HepG2 (cell line): ENCODE measurements at regions not wholly inside any gene's neighbourhood (a gene's known extent, or its start where the extent isn't known, plus 50 kb on each side); places are given as distances from the start of the nearest gene placed in this dataset.

Experiments
- ELF1 ChIP-seq: sonication (generic); formaldehyde crosslinking; IDR thresholded peaks from 2 replicates; pipeline ENCODE4 v1.4.0; 2020; ENCODE audit warnings: missing genetic modification reagents
- GPN1 ChIP-seq: sonication (generic); formaldehyde crosslinking; IDR thresholded peaks from 2 replicates; pipeline ENCODE4 v1.5.1; 2020; ENCODE audit warnings: missing genetic modification reagents, borderline replicate concordance
- REST ChIP-seq, 2 experiments: IDR thresholded peaks; 2 replicates each; pipeline ENCODE4 v1.6.1; 2011 to 2012; ENCODE audit warnings: low read length in 2 of 2, borderline replicate concordance in 1 of 2, low read depth in 1 of 2, mild to moderate bottlenecking in 1 of 2, moderate library complexity in 1 of 2
- SETDB1 ChIP-seq: sonication (generic); formaldehyde crosslinking; IDR thresholded peaks from 2 replicates; pipeline ENCODE4 v1.5.1; 2020; ENCODE audit warnings: missing genetic modification reagents, mild to moderate bottlenecking, borderline replicate concordance
- SMC3 ChIP-seq: IDR thresholded peaks from 2 replicates; pipeline ENCODE4 v1.6.1; 2011; ENCODE audit warnings: low read length, improper control_type of control experiment
- STAG1 ChIP-seq: sonication (generic); formaldehyde crosslinking; IDR thresholded peaks from 2 replicates; pipeline ENCODE4 v1.4.0; 2020; ENCODE audit warnings: missing genetic modification reagents
- TBL1XR1 ChIP-seq: fragments of 150-350 bp; IDR thresholded peaks from 2 replicates; pipeline ENCODE4 v1.6.1; 2014; ENCODE audit warnings: borderline replicate concordance, low read length; ENCODE audit not compliant: partially characterized antibody
- UBTF ChIP-seq: sonication (generic); formaldehyde crosslinking; IDR thresholded peaks from 2 replicates; pipeline ENCODE4 v1.4.0; 2020; ENCODE audit warnings: mild to moderate bottlenecking, missing genetic modification reagents
- ZNF101 ChIP-seq: sonication (generic); formaldehyde crosslinking; IDR thresholded peaks from 2 replicates; pipeline ENCODE4 v1.4.0; 2020; ENCODE audit warnings: mild to moderate bottlenecking, low read depth, missing genetic modification reagents, borderline replicate concordance
- ZNF180 ChIP-seq: sonication (generic); formaldehyde crosslinking; IDR thresholded peaks from 2 replicates; pipeline ENCODE4 v1.4.0; 2020; ENCODE audit warnings: low read depth, missing genetic modification reagents, borderline replicate concordance
- ZNF3 ChIP-seq: IDR thresholded peaks from 2 replicates; pipeline ENCODE4 v1.7.0; 2017; ENCODE audit warnings: inconsistent platforms
- ZNF772 ChIP-seq: sonication (generic); formaldehyde crosslinking; IDR thresholded peaks from 2 replicates; pipeline ENCODE4 v1.5.0; 2020; ENCODE audit warnings: mild to moderate bottlenecking, missing genetic modification reagents
- TF ChIP-seq, protein P1 (sequence below): sonication (generic); formaldehyde crosslinking; IDR thresholded peaks from 2 replicates; pipeline ENCODE4 v1.8.1; 2023; ENCODE audit warnings: mild to moderate bottlenecking, missing genetic modification reagents
- TF ChIP-seq, protein P2 (sequence below): sonication (generic); formaldehyde crosslinking; IDR thresholded peaks from 2 replicates; pipeline ENCODE4 v1.5.0; 2020; ENCODE audit warnings: mild to moderate bottlenecking, missing genetic modification reagents, moderate library complexity

DNA sequence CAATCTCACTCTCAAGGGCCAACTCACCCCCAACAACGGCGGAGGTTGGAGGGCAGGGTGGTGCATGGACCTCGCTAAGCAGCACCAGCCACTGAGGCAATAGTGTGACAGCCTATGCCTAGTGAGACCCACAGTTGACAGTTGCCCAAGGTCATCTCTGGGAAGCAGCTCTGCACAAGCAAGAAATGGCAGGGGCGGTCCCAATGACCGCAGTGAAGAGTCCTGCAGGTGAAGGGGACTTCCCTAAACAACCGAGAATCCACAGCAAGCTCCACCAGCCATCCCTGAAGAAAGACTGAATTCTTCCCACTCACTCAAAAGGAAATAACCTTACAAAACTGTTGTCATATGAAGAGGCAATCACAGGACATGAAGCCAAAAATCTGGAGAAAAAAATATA, 313.4 kb upstream of the ID2 start:
- TF ChIP-seq SETDB1 (CRISPR knock-in tag) (no peak), UBTF (no peak), ZNF3 (CRISPR knock-in tag) (no peak), ZNF101 (no peak), GPN1 (CRISPR knock-in tag) (no peak), REST (IDR thresholded peaks at IDR 0.05; ENCODE audit: borderline replicate concordance in 1 of 2, low read depth in 1 of 2, low read length in 2 of 2) (no peak), STAG1 (no peak), TBL1XR1 (no peak), ZNF180 (CRISPR knock-in tag) (no peak), ZNF772 (CRISPR knock-in tag) (no peak), SMC3 (no peak), ELF1 (CRISPR knock-in tag) (no peak)
- TF ChIP-seq, protein P1, sequence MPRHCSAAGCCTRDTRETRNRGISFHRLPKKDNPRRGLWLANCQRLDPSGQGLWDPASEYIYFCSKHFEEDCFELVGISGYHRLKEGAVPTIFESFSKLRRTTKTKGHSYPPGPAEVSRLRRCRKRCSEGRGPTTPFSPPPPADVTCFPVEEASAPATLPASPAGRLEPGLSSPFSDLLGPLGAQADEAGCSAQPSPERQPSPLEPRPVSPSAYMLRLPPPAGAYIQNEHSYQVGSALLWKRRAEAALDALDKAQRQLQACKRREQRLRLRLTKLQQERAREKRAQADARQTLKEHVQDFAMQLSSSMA, result no peak
- TF ChIP-seq, protein P2, sequence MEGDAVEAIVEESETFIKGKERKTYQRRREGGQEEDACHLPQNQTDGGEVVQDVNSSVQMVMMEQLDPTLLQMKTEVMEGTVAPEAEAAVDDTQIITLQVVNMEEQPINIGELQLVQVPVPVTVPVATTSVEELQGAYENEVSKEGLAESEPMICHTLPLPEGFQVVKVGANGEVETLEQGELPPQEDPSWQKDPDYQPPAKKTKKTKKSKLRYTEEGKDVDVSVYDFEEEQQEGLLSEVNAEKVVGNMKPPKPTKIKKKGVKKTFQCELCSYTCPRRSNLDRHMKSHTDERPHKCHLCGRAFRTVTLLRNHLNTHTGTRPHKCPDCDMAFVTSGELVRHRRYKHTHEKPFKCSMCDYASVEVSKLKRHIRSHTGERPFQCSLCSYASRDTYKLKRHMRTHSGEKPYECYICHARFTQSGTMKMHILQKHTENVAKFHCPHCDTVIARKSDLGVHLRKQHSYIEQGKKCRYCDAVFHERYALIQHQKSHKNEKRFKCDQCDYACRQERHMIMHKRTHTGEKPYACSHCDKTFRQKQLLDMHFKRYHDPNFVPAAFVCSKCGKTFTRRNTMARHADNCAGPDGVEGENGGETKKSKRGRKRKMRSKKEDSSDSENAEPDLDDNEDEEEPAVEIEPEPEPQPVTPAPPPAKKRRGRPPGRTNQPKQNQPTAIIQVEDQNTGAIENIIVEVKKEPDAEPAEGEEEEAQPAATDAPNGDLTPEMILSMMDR (CRISPR knock-in tag), result no peak
